SW480 (cell line): ENCODE measurements at regions not wholly inside any gene's neighbourhood (a gene's known extent, or its start where the extent isn't known, plus 50 kb on each side); places are given as distances from the start of the nearest gene placed in this dataset.

ENCODE experiments used
- DNase-seq: peaks from one replicate; pipeline ENCODE4 v3.0.0-alpha.2; 2016; ENCODE audit warnings: low spot score

- DNase-seq, result no peak
Measured at GRCh38 chr4:104896660-104897645, 249.7 kb upstream of the TET2 start.

- DNase-seq, result no peak
Measured at GRCh38 chr4:104899863-104900262, 246.8 kb upstream of the TET2 start.

- DNase-seq, result peak; percentile 3
Measured at GRCh38 chr4:104901438-104901837, 245.2 kb upstream of the TET2 start.

- DNase-seq, result no peak
Measured at GRCh38 chr4:104901961-104902605, 244.6 kb upstream of the TET2 start.

GRCh38 chr4:104905065-104905464 lies 241.6 kb upstream of the TET2 start:
- no peak for DNase-seq

- DNase-seq, result no peak
Measured at GRCh38 chr4:104905546-104905945, 241.1 kb upstream of the TET2 start.

- DNase-seq, result no peak
Measured at GRCh38 chr4:104906276-104906675, 240.4 kb upstream of the TET2 start.

GRCh38 chr4:104907074-104907649 lies 239.5 kb upstream of the TET2 start:
- no peak for DNase-seq

- no peak for DNase-seq
Measured at GRCh38 chr4:104907991-104908390, 238.7 kb upstream of the TET2 start.

- DNase-seq, result no peak
Measured at GRCh38 chr4:104909376-104909775, 237.3 kb upstream of the TET2 start.

GRCh38 chr4:104912518-104912917 lies 234.2 kb upstream of the TET2 start:
- DNase-seq, result no peak

GRCh38 chr4:104915373-104915772 lies 231.3 kb upstream of the TET2 start:
- DNase-seq, result no peak

GRCh38 chr4:104915864-104916263 lies 230.8 kb upstream of the TET2 start:
- DNase-seq, result no peak

- DNase-seq, result no peak
Measured at GRCh38 chr4:104919406-104919805, 227.3 kb upstream of the TET2 start.

- no peak for DNase-seq
Measured at GRCh38 chr4:104930298-104930697, 216.4 kb upstream of the TET2 start.

- peak; percentile 3 for DNase-seq
Measured at GRCh38 chr4:104930745-104931736, 215.6 kb upstream of the TET2 start.

- DNase-seq, result no peak
Measured at GRCh38 chr4:104938624-104939023, 208.1 kb upstream of the TET2 start.

- DNase-seq, result no peak
Measured at GRCh38 chr4:104940927-104941326, 205.7 kb upstream of the TET2 start.

- no peak for DNase-seq
Measured at GRCh38 chr4:104941661-104942062, 205.0 kb upstream of the TET2 start.

- DNase-seq, result no peak
Measured at GRCh38 chr4:104942990-104943743, 203.5 kb upstream of the TET2 start.

GRCh38 chr4:104944596-104944995 lies 202.1 kb upstream of the TET2 start:
- no peak for DNase-seq
